CD4-positive, alpha-beta T cell (primary cell): ENCODE measurements at regions not wholly inside any gene's neighbourhood (a gene's known extent, or its start where the extent isn't known, plus 50 kb on each side); places are given as distances from the start of the nearest gene placed in this dataset.

Experiments used
- ATAC-seq: fragments of 200-7000 bp; cut with Tn5 transposase; one replicate; pipeline ENCODE4 v1.10.0; 2022; ENCODE audit warnings: mild to moderate bottlenecking; ENCODE audit not compliant: poor library complexity
- CTCF ChIA-PET: fragments of 350-600 bp; sonication (Branson Sonifier 250); formaldehyde crosslinking; loops from one replicate; lab custom pipeline; 2021; ENCODE audit warnings: antibody characterized with exemption, inconsistent platforms; lab: Charles Lee
- POLR2A ChIA-PET: fragments of 350-600 bp; sonication (Branson Sonifier 250); formaldehyde crosslinking; loops from one replicate; lab custom pipeline; 2021; ENCODE audit warnings: antibody characterized with exemption, inconsistent platforms; lab: Charles Lee
- DNase-seq, 14 experiments: peaks; one replicate each; pipeline ENCODE4 v3.0.0-alpha.2; 2013 to 2020; ENCODE audit warnings: mixed read lengths in 2 of 14
- H3K27ac ChIP-seq, 2 donors: one replicate each; pipeline versions ENCODE4 v1.5.1 to v1.7.0; 2013; ENCODE audit warnings: low read length in 2 of 2, low read depth in 1 of 2, mild to moderate bottlenecking in 1 of 2
- H3K27me3 ChIP-seq, 2 experiments: 1 replicate in 1 of 2; 2 replicates in 1 of 2; pipeline versions ENCODE4 v1.6.1 to v1.7.0; 2013; ENCODE audit warnings: low read length in 2 of 2, control low read depth in 1 of 2, mild to moderate bottlenecking in 1 of 2, moderate library complexity in 1 of 2; ENCODE audit not compliant: insufficient read depth in 2 of 2, control insufficient read depth in 1 of 2
- H3K36me3 ChIP-seq: one replicate; pipeline ENCODE4 v1.6.1; 2013; ENCODE audit warnings: low read length, control low read depth; ENCODE audit not compliant: insufficient read depth
- H3K4me1 ChIP-seq: one replicate; pipeline ENCODE4 v1.6.1; 2013; ENCODE audit warnings: low read length, control low read depth; ENCODE audit not compliant: insufficient read depth
- H3K4me3 ChIP-seq: one replicate; pipeline ENCODE4 v1.5.1; 2013; ENCODE audit warnings: mild to moderate bottlenecking, low read length, moderate library complexity
- H3K9me3 ChIP-seq, 2 experiments: 1 replicate in 1 of 2; 2 replicates in 1 of 2; pipeline versions ENCODE4 v1.6.1 to v1.7.0; 2013; ENCODE audit warnings: low read length in 2 of 2, mild to moderate bottlenecking in 2 of 2, control low read depth in 1 of 2, moderate library complexity in 1 of 2; ENCODE audit not compliant: control insufficient read depth in 1 of 2, insufficient read depth in 1 of 2
- H3K27ac Mint-ChIP-seq: one replicate; pipeline ENCODE4 v1.8.0; 2020; ENCODE audit warnings: mixed read lengths
- H3K27me3 Mint-ChIP-seq: one replicate; pipeline ENCODE4 v1.8.0; 2021; ENCODE audit warnings: mixed read lengths
- H3K36me3 Mint-ChIP-seq: one replicate; pipeline ENCODE4 v1.8.0; 2021; ENCODE audit warnings: low read depth, mixed read lengths
- H3K4me1 Mint-ChIP-seq: one replicate; pipeline ENCODE4 v1.8.0; 2021; ENCODE audit warnings: low read depth, mixed read lengths
- H3K4me3 Mint-ChIP-seq: one replicate; pipeline ENCODE4 v1.8.0; 2020; ENCODE audit warnings: mild to moderate bottlenecking, mixed read lengths
- H3K9me3 Mint-ChIP-seq: one replicate; pipeline ENCODE4 v1.8.0; 2020; ENCODE audit warnings: mixed read lengths
- CTCF ChIP-seq: fragments of 200-600 bp; IDR thresholded peaks from one replicate; pipeline ENCODE4 v1.8.0; 2022; ENCODE audit warnings: antibody characterized with exemption, mild to moderate bottlenecking
- intact Hi-C, 2 experiments: fragments of 100-400 bp; cut with DNase I in 1 of 2; cut with micrococcal nuclease in 1 of 2; formaldehyde crosslinking; loops; one replicate each; pipeline versions ENCODE4 v1.15.1 to v1.9.0; 2023 to 2025; cut with DNase I, micrococcal nuclease

DNA sequence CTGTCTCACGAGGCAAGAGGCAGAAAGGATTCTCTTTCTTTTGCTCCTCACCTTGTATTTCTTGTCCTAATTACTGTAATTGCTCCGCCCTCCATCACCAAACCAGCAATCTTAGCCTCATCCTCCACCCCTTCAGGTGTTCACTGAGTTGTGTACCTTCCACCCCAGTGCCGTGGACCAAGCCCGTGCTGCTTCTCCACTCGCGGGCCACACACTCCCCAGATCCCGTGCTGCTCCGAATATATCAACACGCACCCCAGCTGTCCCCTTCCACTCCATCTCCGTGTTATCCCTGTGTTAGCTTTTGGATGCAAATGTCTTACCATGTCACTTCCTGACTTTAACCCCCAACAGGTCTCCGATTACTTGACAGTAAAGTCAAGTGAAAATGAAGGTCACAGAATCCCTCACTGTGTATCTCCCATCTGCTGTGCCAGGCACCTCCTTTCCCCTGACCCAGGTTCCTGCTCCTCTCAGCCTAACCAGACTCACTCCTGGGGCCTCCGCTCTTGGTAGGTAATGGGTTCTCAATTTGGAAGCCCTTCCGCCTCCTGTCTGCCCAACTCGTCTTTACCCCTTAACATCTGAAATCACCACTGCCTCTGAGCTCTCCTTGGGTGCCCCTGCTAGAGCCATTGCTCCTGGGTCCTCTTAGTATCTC lies 320.2 kb downstream of the MED10 start:
- H3K27ac ChIP-seq = no peak overlapping the region
- H3K4me1 ChIP-seq = no peaks in the 10 kb centered on the region
- no peaks in the 10 kb centered on the region for H3K36me3 Mint-ChIP-seq
- ATAC-seq (no peak), DNase-seq (no peak)
- no peaks in the 10 kb centered on the region for H3K36me3 ChIP-seq
- no peak for TF ChIP-seq CTCF
- peaks cover 0 to 13% of the 10 kb centered on the region in 2 experiments for H3K9me3 ChIP-seq
- H3K4me1 Mint-ChIP-seq = no peaks in the 10 kb centered on the region
- ChIA-PET POLR2A (no interaction called here), CTCF (no interaction called here)
- no peaks in the 10 kb centered on the region for H3K9me3 Mint-ChIP-seq
- intact Hi-C loops = no loop called here
- H3K4me3 ChIP-seq = no peak overlapping the region
- H3K27me3 Mint-ChIP-seq = peaks cover 16% of the 10 kb centered on the region
- peaks cover 0 to 3% of the 10 kb centered on the region in 2 experiments for H3K27me3 ChIP-seq
- H3K4me3 Mint-ChIP-seq = no peak overlapping the region
- H3K27ac Mint-ChIP-seq = no peak overlapping the region

- H3K9me3 Mint-ChIP-seq = no peaks in the 10 kb centered on the region
Measured at GRCh38 chr5:6056280-6056679, 322.1 kb downstream of the MED10 start.

GRCh38 chr5:6049662-6050061 lies 328.7 kb downstream of the MED10 start:
- no peak overlapping the region for H3K4me3 Mint-ChIP-seq
- no peak for ATAC-seq

More at GRCh38 chr5:6056280-6056679, 322.1 kb downstream of the MED10 start:
- Histone ChIP-seq H3K27me3 (peaks cover 0 to 3% of the 10 kb centered on the region in 2 experiments), H3K9me3 (peaks cover 0 to 10% of the 10 kb centered on the region in 2 experiments), H3K36me3 (no peaks in the 10 kb centered on the region), H3K4me3 (no peak overlapping the region), H3K27ac (no peak overlapping the region), H3K4me1 (no peaks in the 10 kb centered on the region)
- no peak for TF ChIP-seq CTCF
- H3K36me3 Mint-ChIP-seq = no peaks in the 10 kb centered on the region
- POLR2A ChIA-PET = no interaction called here
- peaks cover 16% of the 10 kb centered on the region for H3K27me3 Mint-ChIP-seq
- CTCF ChIA-PET = no interaction called here
- ATAC-seq (no peak), DNase-seq (no peak)
- H3K4me3 Mint-ChIP-seq = no peak overlapping the region
- intact Hi-C loops = no loop called here
- no peaks in the 10 kb centered on the region for H3K4me1 Mint-ChIP-seq
- H3K27ac Mint-ChIP-seq = no peak overlapping the region

More at GRCh38 chr5:6049662-6050061, 328.7 kb downstream of the MED10 start:
- Histone ChIP-seq H3K4me3 (no peak overlapping the region), H3K9me3 (peaks cover 0 to 8% of the 10 kb centered on the region in 2 experiments), H3K27me3 (no peaks in the 10 kb centered on the region), H3K4me1 (no peaks in the 10 kb centered on the region), H3K36me3 (no peaks in the 10 kb centered on the region), H3K27ac (no peak overlapping the region)
- no peak for DNase-seq
- H3K27ac Mint-ChIP-seq = no peak overlapping the region
- no peak for TF ChIP-seq CTCF
- no peaks in the 10 kb centered on the region for H3K4me1 Mint-ChIP-seq
- H3K27me3 Mint-ChIP-seq = peaks cover 4% of the 10 kb centered on the region
- ChIA-PET POLR2A (no interaction called here), CTCF (no interaction called here)
- intact Hi-C loops = no loop called here
- H3K9me3 Mint-ChIP-seq = peaks cover 3% of the 10 kb centered on the region
- H3K36me3 Mint-ChIP-seq = no peaks in the 10 kb centered on the region
